ENCODE measurements at regions not wholly inside any gene's neighbourhood (a gene's known extent, or its start where the extent isn't known, plus 50 kb on each side); places are given as distances from the start of the nearest gene placed in this dataset.
A peak's percentile ranks its signal among the peaks of the same experiment; 100 is the strongest.

GRCh38 chr2:133952896-133953295 lies 301.0 kb upstream of the MGAT5 start:
- DNase-seq: no peak

- no peak for DNase-seq
Observed at GRCh38 chr2:133953524-133953923, 300.3 kb upstream of the MGAT5 start.

DNA sequence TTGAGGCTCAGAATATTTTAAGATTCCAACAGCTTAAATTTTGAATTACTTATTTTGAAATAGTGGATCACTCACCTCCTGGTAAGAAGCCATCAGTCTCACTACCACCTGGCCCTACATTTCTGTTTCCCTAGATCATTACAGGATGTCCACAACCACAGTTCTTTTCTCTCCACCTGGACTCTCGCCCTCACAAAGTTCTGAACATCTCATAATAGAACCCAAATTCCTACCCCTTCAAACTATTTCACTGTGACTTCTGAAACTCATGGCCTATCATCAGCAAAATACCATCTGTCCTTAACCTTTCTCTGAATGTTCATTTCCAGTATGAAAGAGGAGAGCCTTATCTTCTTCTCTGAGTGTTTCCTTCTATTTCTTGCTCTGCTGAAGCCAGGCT lies 299.2 kb upstream of the MGAT5 start:
- DNase-seq: no peak

GRCh38 chr2:133955169-133955568 lies 298.7 kb upstream of the MGAT5 start:
- DNase-seq: no peak

GRCh38 chr2:133956434-133956935 lies 297.4 kb upstream of the MGAT5 start:
- no peak for DNase-seq

DNA sequence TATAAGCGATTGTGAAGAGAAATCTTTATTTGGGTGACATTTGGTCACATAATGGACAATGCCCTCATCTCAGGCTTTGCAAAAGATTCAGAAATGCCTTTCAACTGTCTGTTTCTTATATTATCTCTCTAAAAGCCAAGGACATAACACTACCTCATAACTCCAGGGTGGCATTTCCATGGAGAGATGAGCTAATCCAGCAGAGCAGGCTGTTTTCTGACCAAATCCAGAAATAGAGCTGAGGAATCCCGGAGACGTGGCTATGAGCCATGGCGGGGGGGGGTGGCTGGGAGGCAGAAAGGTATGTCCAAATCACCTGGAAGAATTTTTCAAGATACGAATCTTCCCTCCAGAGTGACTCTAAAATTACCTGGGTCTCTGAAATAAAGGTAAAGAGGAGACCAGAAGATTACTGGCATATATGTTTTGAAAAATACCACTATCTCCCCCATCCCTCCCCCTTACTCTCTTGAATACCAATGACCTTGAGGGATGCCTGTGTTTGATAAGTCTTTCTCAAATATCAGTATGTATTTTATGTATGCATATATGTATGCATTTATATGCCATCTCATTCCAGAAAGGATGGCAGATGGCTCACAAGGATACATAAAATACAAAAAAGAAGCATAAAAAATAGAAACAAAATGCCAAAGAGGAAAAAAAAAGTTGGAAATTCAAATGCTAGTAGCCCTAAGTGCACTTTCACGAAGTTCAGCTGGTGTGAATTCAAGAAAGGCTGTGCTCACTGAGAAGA lies 296.0 kb upstream of the MGAT5 start:
- DNase-seq: no peak

GRCh38 chr2:133959066-133959465 lies 294.8 kb upstream of the MGAT5 start:
- DNase-seq: no peak

GRCh38 chr2:133966720-133967304 lies 287.1 kb upstream of the MGAT5 start:
- DNase-seq: no peak

DNA sequence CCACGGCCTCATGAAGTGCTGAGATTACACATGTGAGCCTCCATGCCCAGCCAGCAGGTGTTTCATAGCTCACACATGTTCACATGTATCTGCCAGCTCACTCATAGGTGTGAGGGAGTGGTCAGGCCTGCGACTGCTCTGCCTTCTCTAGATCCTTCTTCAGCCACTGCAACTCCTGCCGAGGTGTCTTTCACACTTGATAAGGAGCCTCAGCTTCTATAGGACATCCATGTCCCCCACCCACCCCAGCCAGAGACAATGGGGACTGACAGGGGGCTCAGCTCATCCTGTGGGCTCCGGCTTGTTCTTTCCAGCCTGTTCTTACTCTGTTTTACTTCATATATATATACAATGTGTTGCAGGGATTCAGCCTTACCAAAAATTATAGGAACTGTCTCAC lies 286.5 kb upstream of the MGAT5 start:
- no peak for DNase-seq

DNA sequence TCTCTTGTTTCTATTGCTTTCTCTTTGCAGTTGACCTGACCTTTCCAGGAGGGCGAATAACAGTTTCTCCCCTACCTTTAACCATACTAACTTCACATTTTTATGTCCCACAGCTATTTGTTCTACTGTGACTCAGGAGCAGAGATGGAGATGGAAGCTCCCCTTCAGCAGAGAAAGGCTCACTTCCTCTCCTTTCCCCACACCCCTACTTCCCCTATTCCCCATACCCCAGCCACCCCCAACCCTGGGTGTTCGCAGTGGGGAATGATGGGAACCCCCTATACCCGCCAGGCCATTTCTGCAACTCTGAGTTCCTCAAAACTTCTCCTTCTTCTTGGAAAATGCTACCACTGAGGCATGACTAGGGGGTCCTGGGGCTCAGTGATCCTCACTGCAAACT lies 285.4 kb upstream of the MGAT5 start:
- DNase-seq: no peak

GRCh38 chr2:133970641-133971040 lies 283.2 kb upstream of the MGAT5 start:
- no peak for DNase-seq

GRCh38 chr2:133972297-133972696 lies 281.6 kb upstream of the MGAT5 start:
- DNase-seq: no peak

DNA sequence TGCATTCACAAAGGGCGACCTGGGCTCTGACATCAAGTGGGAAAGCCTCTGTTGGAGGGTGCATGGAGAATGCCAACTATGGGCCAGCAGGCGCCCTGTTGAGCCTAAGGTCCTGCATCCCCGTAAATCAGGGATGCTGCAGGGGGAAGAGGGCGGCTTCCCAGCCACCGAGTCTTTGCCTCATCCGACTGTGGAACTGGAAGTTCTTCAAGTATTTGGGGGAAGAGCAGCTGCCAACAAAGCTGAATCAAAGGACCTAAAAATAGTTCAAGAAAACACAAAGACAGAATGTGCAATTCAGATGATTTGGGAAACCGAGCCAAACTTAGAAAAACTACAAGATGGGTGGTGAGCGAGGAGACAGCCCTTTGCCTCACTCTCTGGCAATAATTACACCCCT lies 281.1 kb upstream of the MGAT5 start:
- no peak for DNase-seq

DNA sequence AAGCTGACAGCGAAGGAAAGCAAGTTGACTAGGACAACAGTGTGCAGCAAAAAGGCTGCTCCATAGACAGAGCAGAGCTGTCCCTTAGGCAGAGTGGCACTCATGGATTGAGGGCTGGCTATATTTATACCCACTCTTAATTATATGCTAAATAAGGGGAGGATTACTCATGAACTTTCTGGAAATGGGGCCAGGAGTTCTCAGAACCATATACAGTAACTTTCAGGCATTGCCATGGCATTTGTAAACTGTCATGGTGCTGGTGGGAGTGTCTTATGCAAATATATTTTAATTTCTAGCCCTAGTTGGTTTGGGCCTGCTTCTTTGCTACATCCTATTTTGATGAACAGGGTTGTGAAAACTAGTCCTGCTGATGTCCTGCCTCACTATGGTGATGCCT lies 279.5 kb upstream of the MGAT5 start:
- DNase-seq: no peak

DNA sequence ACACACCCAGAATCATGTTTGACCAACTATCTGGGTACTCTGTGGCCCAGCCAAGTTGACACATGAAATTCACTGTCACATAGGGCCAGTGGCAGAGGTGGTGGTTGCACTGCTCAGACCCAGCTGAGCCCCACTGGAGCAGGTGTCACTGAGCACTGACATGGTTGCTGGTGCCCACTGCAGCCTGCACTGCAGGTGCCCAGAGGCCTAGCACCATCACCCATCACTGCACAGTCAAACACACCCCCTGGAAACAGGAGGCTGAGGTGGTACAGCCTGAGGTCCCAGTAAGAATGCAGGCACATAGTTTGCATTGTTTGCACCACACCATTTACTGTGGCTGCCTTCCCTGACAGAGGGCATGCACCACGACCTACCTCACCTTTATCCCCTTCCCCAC lies 278.7 kb upstream of the MGAT5 start:
- DNase-seq: no peak

DNA sequence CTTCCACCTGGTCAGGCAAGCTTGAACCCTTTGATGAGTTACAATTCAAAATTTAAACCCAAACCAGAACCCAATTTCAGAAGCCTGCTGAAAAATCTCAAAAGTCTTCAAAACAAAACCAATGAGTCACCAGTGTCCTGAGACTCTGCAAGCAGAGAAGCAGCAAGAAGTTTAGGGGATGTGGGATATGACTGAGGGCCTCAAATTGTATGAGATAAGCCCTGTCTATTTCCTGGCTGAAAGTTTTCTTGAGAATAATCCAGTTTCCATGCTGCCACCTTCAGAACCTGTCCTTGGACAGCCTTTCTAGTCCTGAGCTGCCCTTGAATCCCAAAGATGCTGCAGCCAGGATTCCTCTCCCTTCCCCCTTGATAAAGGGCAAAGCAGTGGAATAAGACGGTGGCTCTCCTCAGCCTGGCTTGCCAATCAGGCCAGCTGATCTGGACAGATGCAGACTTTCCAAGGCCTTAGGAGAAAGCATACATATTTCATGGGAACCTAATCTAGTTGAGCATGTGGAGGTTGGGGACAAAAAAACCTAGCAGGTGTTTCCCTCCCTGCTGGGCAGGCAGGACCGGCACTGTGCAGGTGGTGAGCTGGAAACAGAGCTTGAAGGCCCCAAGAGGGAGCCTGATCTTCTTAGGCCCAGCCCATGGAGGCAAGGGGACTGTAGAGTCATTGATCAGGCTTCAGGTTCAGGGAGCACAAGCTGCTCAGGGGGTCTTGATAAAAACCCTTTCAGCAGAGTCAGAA lies 278.0 kb upstream of the MGAT5 start:
- no peak for DNase-seq

- no peak for DNase-seq
Observed at GRCh38 chr2:133976659-133977058, 277.2 kb upstream of the MGAT5 start.

- DNase-seq: peak; percentile 17
Observed at GRCh38 chr2:133977405-133977804, 276.5 kb upstream of the MGAT5 start.

- DNase-seq: no peak
Observed at GRCh38 chr2:133982256-133982655, 271.6 kb upstream of the MGAT5 start.

DNA sequence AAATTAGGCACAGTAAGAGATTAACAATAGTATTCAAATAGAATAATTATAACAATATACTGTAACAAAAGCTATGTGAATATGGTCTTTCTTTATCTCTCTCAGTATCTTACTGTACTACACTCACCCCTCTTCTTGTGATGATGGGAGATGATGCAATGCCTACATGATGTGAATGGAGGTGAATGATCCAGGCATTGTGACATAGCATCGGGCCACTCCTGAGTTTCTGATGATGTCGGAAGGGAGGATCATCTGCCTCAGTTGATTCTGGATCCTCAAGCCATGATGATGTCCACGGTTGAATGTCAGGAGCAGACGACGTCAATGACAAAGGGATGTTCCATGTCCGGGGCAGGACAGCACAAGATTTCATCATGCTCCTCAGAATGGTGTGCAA lies 268.3 kb upstream of the MGAT5 start:
- DNase-seq: no peak

DNA sequence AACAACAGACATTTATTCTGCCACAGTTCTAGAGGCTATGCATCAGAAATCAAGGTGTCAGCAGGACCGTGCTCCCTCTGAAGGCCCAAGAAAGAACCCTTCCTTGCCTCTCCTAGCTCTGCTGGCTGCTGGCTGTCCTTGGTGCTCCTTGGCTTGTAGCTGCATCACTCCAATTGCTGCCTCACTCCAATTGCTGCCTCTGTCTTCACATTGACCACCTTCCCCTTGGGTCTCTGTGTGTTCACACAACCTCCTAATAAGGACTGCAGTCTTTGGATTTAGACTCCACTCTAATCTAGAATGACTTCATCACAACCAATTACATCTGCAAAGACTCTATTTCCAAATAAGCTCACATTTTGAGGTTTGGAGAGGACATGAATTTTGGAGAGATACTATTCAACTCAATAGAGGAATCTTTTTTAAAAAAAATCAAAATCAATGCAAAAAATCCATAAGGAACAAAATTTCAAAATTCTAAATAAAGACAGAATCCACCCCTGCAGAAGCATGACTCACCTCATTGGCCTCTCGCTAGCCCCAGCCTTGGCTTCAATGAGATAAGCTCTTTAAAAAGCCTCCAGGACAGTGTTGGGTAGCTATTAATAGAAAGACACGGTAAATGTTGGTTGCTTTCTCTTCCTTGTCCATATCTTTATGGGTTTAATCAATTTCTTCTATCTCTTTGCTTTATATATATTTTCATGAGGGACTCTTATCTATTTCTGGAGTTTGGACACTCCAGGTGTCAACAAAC lies 267.6 kb upstream of the MGAT5 start:
- DNase-seq: no peak

- no peak for DNase-seq
Observed at GRCh38 chr2:133986881-133987795, 266.7 kb upstream of the MGAT5 start.

All from DMS 273 treated with DMSO at 0.1 percent for 48 hours (cell line).